Erythroblast (primary cell): ENCODE measurements at regions not wholly inside any gene's neighbourhood (a gene's known extent, or its start where the extent isn't known, plus 50 kb on each side); places are given as distances from the start of the nearest gene placed in this dataset.

Experiments used
- GATA1 ChIP-seq: IDR thresholded peaks from 2 replicates; pipeline ENCODE4 v1.6.1; 2011; ENCODE audit warnings: low read depth, mild to moderate bottlenecking, control low read depth, low read length, moderate library complexity
- POLR2A ChIP-seq: IDR thresholded peaks from 2 replicates; pipeline ENCODE4 v1.6.1; 2011; ENCODE audit warnings: mild to moderate bottlenecking, low read length

DNA sequence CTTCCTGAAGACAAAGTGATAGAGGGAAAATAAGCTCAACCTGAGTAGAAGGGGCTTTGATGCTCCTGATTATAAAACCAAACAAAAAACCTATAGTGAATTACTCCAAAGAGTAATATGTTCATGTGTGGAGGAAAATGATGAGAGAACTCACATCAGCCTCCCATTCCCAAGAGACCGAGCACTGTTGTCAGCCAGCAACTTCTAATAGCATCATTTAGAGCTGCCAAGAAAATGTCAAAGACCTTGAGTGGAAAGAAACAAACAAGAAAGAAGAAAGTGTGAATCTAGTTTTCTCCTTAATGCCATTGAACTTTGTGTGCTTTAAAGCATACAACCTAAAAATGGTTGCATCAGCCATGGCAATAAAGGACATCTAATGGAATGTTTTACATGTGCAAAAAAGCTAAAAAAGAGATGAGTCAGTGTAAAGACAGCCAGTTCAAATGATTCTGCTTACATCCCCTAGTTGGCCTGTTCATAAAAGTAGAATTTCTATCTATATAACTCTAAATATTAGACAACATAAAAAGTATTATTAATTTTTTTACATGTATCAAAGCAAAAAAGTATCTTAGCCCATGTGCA is 1066.2 kb downstream of the TDRD15 start:
- no peak for TF ChIP-seq POLR2A
- no peak for TF ChIP-seq GATA1
